Activated CD4-positive, alpha-beta T cell treated with anti-CD3 and anti-CD28 coated beads, Interleukin-2, Interleukin-6, amounts not matched to agents 100 ng/mL and 50 ng/mL, durations not matched to agents 16 hours and 8 hours (primary cell): ENCODE measurements at regions not wholly inside any gene's neighbourhood (a gene's known extent, or its start where the extent isn't known, plus 50 kb on each side); places are given as distances from the start of the nearest gene placed in this dataset.
"Not testable (repeated sequence)": the region's sequence is repeated elsewhere in the genome, so short reads cannot be mapped to it uniquely, and the experiment has no call there.

Experiments
- DNase-seq: peaks from one replicate; pipeline ENCODE4 v3.0.0-alpha.2; 2020

DNA sequence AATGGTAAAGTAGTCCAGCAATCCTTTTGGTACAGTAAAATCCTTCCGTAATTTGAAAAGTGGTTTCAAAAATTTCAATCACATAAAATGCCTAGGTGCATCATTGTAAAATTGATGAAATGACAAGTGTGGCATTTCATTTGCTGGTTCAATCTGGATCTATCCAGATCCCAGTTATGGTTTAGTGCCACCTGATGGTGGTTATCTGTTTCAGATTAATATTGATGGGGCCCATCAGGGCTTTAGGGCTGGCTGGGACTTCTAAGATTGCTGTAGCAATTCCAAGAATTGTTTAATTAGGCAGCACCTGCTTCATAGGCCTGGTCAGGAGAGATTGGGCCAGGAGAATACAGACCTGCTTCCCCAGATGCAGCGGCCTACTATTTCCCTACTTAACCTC is 55.5 kb upstream of the PIK3C3 start:
- DNase-seq: no peak

DNA sequence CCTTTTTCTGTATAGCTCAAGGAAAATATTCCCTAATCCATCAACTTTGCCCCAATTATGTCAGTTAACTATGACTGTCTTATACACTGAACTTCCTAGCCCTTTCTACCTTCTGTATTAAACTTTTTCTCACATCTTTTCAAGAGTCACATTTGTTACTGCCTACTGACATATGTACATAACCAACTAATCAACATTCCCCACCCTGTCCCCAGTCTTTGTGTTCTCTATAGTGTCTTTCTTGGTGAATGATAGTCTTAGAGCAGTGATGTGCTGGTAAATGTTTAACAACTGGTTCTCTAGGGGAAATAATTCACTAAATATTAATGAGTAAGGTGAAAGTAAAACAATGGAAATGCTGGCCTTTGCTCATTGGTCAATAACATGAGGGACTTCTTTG is 61.6 kb upstream of the PIK3C3 start:
- no peak for DNase-seq

DNA sequence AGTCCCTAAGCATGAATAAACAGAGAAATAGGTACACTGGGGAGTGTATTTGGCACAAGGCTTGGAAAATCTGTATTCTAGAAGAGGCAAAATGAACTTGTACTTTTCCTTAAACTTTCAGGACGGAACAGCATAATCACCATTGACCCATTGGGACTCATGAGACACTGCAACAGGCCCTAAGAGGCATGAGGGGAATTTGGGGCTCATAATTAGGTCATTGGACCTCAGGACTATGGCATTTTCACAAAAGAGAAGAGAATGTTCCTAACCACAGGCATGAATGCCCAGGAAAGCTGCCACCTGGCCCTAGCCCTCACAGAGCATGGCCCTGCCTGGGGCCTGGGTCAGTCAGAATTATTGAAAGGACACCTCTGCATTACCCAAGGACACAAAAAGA is 67.9 kb upstream of the PIK3C3 start:
- no peak for DNase-seq

DNA sequence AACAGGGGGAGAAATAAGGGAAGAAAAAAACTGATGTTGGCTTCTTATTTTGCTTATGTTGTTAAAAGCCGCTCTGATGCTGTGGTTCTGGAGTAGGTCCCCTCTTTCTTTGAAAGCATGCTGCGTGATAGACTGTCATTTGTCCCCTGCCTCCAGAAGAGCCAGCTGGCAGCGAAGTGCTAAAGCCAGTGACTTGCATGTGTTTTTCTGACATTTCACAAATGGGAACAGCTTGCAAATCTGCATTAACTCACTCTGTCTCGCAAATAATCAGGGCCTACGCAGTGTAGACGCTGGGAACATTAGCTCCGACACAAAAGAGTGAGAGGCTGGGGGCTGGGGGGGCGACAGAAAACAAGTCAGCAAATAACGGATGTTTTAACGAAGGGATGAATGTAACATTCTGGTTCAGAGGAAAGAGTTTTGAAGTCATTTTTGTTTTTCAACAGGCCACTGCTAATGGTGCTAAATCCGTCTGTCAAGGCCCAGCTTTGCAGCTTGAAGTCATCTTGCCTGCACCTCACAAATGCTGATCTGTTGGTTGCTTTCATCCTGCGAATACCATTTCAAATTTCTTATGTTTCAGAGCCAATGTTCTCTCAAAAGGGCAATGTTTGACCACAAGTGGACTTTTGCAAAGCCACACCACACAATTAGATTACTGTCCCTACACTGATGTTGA is 68.8 kb upstream of the PIK3C3 start:
- no peak for DNase-seq

DNA sequence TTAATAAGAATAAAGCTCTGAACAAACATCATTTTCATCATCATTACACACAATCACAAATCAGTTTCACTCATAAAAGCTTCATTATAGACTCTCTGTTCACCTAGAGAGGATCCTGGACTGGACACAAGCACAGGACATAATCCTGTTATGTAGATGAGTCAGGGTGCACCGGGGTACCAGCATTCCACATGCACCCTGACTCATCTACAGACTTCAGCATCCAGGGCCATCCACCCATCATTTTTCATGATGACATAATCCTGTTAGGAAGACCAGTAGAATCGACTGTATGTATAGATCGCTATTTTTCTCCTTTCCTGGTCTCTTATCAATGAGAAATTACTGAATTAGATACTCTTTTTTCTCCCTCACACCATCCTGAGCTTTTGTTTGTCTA is 73.7 kb upstream of the PIK3C3 start:
- no peak for DNase-seq

DNA sequence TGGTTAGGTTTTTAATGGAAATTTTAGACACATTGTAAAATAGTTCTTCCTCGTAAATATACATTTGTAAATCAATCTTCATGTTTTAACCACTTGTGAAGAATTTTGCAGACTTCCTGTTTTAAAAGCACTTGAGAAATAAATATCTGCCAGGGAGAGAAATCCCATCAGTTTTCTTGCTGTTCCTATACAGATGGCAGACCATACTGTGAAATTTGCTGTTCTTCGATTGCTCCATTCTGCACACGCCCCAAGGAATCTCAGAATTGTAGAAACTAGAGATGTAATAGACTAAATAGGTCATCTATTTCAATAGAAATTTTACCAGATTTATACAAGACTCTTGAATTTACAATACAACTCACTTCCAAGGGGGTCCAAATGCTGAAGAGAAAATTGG is 75.8 kb upstream of the PIK3C3 start:
- DNase-seq: no peak

DNA sequence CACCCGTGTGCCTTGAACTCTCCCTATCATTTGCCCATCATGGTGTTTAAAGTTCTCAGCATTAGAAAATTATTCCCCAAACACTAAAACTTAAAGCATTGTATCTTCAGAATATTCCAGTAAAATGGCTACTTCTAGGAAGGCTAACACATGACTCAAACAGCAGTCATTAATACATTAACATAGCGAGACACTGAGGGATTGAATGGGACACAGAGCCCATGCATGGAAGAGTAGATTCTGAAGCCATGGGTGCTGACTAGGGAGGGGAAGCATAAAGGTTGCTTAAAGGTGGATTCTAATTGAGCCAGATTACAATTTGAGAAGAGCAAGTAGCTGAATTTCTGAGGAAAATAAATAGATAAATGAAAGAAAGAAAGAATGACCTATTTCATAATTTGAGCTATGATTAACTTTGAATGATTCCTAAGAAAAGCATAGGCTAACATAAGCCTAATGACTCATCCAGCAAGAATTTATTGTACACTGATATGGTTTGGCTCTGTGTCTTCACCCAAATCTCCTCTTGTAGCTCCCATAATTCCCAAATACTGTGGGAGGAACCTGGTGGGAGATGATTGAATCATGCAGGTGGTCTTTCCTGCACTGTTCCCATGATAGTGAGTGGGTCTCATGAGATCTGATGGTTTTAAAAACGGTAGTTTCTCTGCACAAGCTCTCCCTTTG is 79.8 kb upstream of the PIK3C3 start:
- DNase-seq: no peak

DNA sequence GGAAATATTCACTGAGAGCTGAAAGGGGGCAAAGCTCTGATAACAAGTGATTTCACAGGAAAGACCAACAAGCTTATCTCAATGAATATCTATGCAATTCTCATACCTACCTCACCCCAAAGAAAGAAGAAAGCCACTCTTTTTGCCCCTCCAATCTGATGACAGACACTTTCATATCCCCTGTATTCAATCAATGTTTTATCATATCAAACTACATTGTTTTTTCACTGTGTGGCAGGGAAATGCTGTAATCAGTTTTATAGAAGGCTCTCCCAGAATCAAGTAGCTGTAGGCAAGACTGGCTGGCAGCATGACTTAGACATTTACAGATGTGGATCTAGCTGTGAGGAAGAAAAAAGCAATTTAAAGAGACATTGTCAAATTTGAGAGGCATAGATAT is 81.3 kb upstream of the PIK3C3 start:
- no peak for DNase-seq

DNA sequence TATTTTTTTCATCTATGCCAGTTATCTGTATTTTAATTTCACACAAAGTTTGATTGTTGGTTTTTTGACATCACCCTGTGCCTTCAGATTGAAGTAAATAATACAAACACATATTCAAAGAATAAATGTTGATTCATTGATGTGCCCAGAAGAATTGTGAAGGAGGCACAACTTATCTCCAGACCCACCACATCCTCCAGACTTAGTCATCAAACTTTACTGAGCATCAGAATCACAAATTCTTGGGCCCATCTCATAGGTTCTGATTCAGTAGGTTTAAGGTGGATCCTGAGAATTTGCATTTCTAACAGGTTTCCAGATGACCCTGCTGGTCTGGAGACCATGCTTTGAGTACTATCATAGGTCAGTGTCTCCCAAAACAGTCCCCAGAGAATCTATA is 82.8 kb upstream of the PIK3C3 start:
- no peak for DNase-seq

DNA sequence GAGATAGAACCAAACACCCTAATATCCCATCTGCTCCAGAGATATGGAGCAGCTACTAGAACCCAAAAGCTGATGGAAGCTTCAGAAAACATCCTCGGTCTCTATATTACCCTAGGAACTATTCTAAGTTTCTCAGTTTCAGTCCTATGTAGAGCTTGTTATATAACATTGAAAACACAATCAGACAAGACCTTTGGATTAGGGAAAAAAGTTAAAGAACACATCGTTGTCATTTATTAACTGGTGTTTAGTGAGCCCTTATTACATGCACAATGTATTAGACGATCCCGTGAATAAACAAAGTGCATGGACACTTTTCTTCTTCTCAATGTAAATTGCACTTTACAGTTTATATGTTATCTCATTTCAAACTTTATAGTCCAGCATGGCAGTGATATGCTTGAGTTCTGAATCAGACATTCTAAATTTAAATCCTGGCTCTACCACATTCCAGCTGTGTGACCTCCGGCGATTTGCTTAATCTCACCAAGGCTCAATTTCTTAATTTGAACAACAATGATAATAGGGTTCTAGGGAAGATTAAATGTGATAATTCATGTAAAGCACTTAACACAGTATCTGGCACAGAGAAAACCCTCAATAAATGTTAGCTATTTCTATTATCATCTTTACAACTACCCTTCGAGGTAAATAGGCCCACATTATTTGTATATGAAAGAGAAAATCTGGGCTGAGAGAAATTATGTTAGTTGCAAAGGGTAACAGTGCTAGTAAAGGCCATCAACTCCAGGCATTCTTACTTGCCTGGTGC is 83.6 kb upstream of the PIK3C3 start:
- DNase-seq: no peak

DNA sequence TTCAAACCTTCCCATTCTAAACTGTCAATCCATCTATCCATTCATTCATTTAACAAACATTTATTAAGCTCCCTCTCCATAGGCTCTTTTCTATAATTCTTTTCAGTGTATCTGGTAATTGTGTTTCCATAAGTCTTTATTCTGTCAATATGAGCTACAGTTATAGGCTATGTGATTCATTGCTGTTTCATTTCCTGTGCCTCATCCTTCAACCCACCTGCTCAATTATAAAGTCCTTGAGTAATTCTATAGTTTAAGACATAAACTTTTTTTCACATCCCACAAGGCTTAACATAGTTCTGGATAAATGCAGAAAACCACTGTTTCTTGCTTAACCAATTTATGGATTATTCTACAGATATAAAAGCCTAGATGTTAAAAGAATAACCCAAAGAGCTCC is 84.2 kb upstream of the PIK3C3 start:
- DNase-seq: no peak

DNA sequence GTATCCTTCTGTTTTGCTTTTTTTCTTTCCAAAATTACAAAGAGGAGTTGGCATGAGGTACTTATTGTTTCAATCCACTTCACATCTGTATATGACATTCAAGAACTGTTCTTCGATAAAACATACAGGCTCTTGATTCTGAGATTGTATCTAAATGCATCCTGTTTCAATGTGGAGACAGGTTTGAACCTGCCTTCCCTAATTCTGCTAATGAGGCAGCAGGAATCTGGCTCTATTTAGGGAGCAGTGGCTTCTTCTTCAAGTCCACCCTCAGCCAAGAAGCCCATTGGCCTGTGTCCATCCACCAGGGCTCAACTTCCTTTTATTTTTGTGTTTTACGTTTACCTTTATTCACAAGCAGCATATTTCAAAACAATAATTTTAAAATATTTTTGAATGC is 84.8 kb upstream of the PIK3C3 start:
- no peak for DNase-seq

DNA sequence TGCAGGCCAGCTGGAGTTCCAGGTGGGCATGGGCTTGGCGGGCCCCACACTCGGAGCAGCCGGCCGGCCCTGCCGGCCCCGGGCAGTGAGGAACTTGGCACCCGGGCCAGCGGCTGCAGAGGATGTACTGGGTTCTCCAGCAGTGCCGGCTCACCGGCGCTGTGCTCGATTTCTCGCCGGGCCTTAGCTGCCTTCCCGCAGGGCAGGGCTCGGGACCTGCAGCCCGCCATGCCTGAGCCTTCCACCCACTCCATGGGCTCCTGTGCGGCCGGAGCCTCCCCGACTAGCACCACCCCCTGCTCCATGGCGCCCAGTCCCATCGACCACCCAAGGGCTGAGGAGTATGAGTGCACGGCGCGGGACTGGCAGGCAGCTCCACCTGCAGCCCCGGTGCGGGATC is 89.2 kb upstream of the PIK3C3 start:
- DNase-seq: not testable (repeated sequence)

DNA sequence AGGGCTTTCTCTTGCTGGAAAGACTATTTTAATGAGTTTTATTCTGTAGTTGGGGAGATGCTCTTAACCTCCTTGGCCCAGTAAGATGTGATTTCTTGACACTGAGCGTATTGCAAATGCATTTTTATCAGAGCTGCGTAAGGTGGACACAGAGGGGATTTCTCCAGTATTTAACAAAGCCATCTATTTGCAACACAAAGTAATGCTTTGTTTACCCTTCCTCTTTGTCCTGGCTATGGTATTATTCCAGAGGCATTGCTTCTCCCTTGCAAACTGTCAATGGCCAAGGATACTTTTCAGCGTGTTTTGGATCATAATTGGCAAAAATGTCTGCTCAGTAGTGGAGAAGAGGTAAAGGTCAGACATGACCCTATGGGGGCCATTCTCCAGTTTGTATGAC is 90.8 kb upstream of the PIK3C3 start:
- DNase-seq: no peak

DNA sequence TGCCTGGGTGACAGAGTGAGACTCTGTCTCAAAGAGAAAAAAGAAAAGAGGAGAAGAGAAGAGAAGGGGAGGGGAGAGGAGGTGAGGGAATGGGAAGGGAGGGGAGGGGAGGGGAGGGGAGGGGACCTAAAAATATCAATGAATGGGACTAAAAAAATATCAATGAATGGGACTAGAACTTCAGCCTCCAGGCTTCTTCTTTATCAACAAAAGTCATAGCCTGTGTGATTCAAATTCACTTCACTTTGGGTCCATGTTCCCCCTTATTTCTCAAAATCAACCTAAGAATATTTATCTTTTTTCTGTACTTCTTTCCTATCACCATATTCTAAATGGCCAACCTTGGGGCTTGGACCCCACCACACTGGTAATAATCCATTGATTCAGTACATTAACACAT is 92.1 kb upstream of the PIK3C3 start:
- no peak for DNase-seq

DNA sequence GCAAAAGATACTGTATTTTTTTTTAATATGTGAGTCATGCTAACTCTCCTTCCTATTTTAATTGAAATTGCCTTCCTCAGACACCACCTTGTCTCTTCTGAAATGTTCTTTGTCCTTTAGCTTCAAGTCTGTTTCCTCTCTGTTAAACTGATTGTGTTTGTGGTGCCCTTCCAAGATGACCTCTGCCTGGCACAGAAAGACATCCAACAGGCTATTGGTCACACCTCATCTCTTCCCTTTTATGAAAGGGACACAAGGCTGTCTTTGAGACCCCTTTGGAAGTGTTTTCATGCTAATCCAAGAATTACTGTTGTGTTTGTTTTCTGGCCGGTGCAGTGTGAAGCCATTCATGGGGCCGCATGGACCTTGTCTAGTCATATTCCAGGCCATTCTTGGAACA is 94.0 kb upstream of the PIK3C3 start:
- no peak for DNase-seq

DNA sequence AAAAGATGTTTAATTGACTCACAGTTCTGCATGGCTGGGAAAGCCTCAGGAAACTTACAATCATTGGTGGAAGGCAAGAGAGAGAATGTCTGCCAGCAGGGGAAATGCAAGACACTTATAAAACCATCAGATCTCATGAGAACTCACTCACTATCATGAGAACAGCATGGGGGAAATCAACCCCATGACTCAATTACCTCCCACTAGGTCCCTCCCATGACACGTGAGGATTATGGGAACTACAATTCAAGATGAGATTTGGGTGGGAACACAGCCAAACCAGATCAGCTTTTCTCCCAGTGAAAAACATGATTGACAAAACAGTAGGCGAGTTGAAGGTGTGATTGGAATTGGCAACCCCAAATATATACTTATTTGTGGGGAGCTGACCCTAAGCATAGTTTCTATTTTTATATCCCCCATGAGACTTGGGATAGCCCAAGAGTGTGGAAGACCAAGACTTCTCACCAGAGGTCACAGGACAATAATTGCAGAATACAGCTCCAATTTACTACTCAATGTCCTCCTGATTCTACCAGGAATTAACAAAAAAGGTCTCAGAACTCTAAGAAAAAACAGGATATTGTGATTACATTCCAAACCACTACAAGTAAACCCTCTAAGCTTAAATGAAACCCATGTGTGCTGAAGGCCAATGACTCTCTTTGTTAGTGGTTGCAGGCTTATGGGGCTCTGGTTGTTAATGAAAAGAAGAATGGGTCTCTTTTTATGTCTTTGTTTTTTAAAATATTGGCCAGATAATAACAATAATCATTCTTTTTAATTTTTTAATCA is 96.1 kb upstream of the PIK3C3 start:
- DNase-seq: no peak

DNA sequence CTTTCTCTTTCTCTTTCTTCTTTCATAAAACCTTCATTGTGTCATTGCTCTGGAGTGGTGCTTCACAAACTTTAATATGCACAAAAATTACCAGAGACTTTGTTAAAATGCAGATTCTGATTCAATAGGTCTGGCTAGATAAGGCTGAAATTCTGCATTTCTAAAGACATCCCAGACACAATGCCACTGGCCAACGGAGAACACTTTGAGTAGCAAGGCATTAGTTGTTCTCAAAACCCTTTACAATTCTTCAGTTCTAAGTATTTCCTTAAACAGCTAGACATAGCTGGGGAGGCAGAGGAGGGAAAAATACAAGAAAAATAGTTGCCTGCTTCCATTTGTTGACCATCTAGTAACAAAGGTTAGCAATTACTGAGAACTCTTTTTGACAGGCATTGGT is 101.8 kb upstream of the PIK3C3 start:
- DNase-seq: no peak

DNA sequence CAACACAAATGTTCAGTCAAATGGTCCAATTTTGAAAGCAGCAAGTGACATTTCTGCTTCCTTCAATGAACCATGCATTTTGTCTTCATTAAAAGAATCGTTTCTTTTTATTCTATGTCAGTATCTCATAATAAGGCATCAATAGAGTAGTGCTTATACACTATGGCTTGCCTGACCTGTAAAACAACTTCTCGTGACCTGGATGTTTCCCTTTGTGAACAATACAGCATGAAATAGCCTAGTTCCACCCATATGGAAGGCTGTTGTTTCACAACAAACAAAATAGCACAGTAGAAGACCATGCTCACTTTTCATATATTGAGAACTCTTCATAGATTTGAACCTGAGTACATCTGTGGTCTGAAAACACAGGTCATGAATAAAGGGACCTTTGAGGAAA is 104.3 kb upstream of the PIK3C3 start:
- no peak for DNase-seq

DNA sequence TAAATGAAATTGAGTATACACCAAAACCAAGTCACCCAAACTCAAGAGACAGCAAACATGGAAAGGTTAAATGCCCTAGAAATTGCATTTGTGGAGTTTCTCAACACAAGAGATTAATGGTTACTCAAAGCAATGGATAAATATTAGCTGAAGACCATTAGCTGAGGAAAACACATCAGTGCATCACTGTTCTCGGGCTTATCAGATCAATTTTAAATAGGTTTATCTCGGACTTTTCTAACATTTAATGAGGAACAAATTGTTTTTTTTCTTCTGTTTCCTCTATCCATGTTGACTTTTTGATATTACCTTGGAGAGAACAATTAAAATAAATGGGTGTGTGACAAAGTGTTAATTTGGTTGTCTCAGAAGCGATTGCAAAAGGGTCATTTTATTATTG is 105.4 kb upstream of the PIK3C3 start:
- DNase-seq: no peak

DNA sequence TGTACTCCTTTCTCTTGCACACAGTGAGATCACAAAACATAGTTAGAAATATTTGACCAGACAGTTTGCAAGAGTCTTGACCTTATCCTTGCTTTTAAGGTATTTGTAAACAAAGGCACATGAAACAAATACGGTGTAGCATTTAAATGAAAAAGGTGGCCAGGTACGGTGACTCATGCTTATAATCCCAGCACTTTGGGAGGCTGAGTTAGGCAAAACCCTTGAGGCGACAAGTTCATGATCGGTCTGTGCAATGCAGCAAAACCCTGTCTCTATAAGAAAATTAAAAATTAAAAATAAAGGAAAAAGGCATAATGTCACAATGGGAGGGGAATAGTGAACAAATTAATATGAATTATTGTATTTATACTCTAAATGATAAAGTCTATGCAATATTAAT is 109.5 kb upstream of the PIK3C3 start:
- DNase-seq: no peak

DNA sequence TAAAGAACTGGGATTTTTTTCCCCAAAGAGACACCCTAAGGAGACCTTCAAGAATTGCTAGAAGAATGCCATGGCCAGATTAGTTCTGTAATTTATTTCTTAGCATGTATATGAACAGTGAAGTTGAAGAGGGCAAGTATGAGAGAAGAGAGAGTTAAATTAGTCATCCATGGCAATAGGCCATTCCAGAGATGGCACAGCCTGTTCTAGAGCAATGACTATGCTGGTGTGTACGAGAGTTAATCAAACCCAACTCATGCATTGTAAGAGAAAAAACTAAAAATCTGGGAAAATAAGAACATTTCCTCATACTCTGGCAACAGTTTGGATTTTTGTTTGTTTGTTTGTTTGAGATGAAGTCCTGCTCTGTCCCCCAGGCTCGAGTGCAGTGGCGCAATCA is 112.1 kb upstream of the PIK3C3 start:
- no peak for DNase-seq
